ENCODE measurements at regions not wholly inside any gene's neighbourhood (a gene's known extent, or its start where the extent isn't known, plus 50 kb on each side); places are given as distances from the start of the nearest gene placed in this dataset.

- in situ Hi-C loops (cut with HindIII; ENCODE audit: low pct_unique_long_range_greater_than_20kb, low sequenced_read_pairs) (no loop called here), intact Hi-C loops (cut with micrococcal nuclease; ENCODE audit: unreplicated experiment) (no loop called here)
- ATAC-seq = no peak
- no peaks in the 10 kb centered on the region for H3K4me1 ChIP-seq (ENCODE audit: control insufficient read depth, insufficient read depth, low read length)
- no peaks in the 10 kb centered on the region for H3K36me3 ChIP-seq (ENCODE audit: control insufficient read depth, insufficient read depth, low read length)
- no peak for DNase-seq (ENCODE audit: low read depth, low spot score)
- no TSS peak for BruUV-seq (replicated peaks)
- no peaks in the 10 kb centered on the region for H3K27me3 ChIP-seq (ENCODE audit: control insufficient read depth, insufficient read depth, low read length)
- H3K4me3 ChIP-seq (ENCODE audit: low read depth in 2 of 2, low read length in 2 of 2) = no peak overlapping the region
- no peaks in the 10 kb centered on the region for H3K9me3 ChIP-seq (ENCODE audit: control insufficient read depth, insufficient read depth, low read depth, low read length)
- POLR2A ChIA-PET = no interaction called here
- no peak for TF ChIP-seq POLR2AphosphoS5 (IDR thresholded peaks at IDR 0.05; ENCODE audit: low read depth, low read length)
- TF ChIP-seq CTCF (IDR thresholded peaks at IDR 0.05) = no peak
- no peak for TF ChIP-seq REST (IDR thresholded peaks at IDR 0.05; ENCODE audit: insufficient read depth in 1 of 2, low read depth in 2 of 2, low read length in 1 of 2)
- no peak for TF ChIP-seq TCF7L2 (IDR thresholded peaks at IDR 0.05; ENCODE audit: low read depth, low read length)
- TF ChIP-seq SIN3A (IDR thresholded peaks at IDR 0.05; ENCODE audit: borderline replicate concordance, insufficient read depth, low read depth, low read length) = no peak
- H3K27ac ChIP-seq (ENCODE audit: low read length) = no peak overlapping the region
- CTCF ChIA-PET = no interaction called here
These were observed 2023.3 kb downstream of the NCAM2 start for GRCh38 chr21:23021481-23021880.

- in situ Hi-C loops (cut with HindIII; ENCODE audit: low pct_unique_long_range_greater_than_20kb, low sequenced_read_pairs) = no loop called here
These were observed 2028.7 kb downstream of the NCAM2 start for GRCh38 chr21:23026878-23027277.

More at GRCh38 chr21:23026878-23027277, 2028.7 kb downstream of the NCAM2 start:
- no peaks in the 10 kb centered on the region for H3K4me1 ChIP-seq (ENCODE audit: control insufficient read depth, insufficient read depth, low read length)
- no peak for TF ChIP-seq POLR2AphosphoS5 (IDR thresholded peaks at IDR 0.05; ENCODE audit: low read depth, low read length)
- TF ChIP-seq CTCF (IDR thresholded peaks at IDR 0.05) = no peak
- no peak for TF ChIP-seq TCF7L2 (IDR thresholded peaks at IDR 0.05; ENCODE audit: low read depth, low read length)
- TF ChIP-seq SIN3A (IDR thresholded peaks at IDR 0.05; ENCODE audit: borderline replicate concordance, insufficient read depth, low read depth, low read length) = no peak
- no peak for DNase-seq (ENCODE audit: low read depth, low spot score)
- H3K27ac ChIP-seq (ENCODE audit: low read length) = no peak overlapping the region
- intact Hi-C loops (cut with micrococcal nuclease; ENCODE audit: unreplicated experiment) = no loop called here
- no TSS peak for BruUV-seq (replicated peaks)
- H3K4me3 ChIP-seq (ENCODE audit: low read depth in 2 of 2, low read length in 2 of 2) = no peak overlapping the region
- ATAC-seq = no peak
- H3K36me3 ChIP-seq (ENCODE audit: control insufficient read depth, insufficient read depth, low read length) = no peaks in the 10 kb centered on the region
- no peaks in the 10 kb centered on the region for H3K27me3 ChIP-seq (ENCODE audit: control insufficient read depth, insufficient read depth, low read length)
- POLR2A ChIA-PET = no interaction called here
- CTCF ChIA-PET = no interaction called here
- H3K9me3 ChIP-seq (ENCODE audit: control insufficient read depth, insufficient read depth, low read depth, low read length) = no peaks in the 10 kb centered on the region

All from Panc1 (cell line).